MM.1S (cell line): ENCODE measurements at regions not wholly inside any gene's neighbourhood (a gene's known extent, or its start where the extent isn't known, plus 50 kb on each side); places are given as distances from the start of the nearest gene placed in this dataset.

Experiments used
- EZH2 ChIP-seq: fragments of 300-600 bp; sonication (generic); optimal IDR thresholded peaks from 2 replicates; pipeline ENCODE3; 2017; ENCODE audit warnings: low read depth, mild to moderate bottlenecking, antibody characterized with exemption, low read length, mixed read lengths
- EZH2phosphoT487 ChIP-seq: fragments of 300-600 bp; sonication (generic); IDR thresholded peaks from 2 replicates; pipeline ENCODE4 v1.6.1; 2018; ENCODE audit warnings: antibody characterized with exemption, low read length
- TF ChIP-seq, protein P1 (sequence below): fragments of 300-600 bp; sonication (generic); IDR thresholded peaks from 2 replicates; pipeline ENCODE4 v1.5.1; 2016; ENCODE audit warnings: antibody characterized with exemption, low read length, mixed read lengths

DNA sequence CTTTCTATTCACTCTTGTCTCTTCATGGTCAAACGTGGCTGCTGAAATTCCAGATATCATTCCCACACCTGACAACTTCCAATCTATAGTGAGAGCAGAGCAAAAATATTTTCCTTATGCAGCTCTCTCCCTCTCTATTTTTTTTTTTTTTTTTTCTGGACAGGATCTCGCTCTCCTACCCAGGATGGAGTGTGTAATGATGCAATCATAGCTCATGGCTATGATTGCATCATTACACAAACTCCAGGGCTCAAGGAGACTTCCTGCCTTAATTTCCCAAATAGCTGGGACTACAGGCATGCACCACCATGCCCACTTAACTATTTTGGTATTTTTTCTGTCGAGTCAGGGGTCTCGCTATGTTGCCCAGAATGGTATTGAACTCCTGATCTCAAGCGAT, 1398.9 kb downstream of the AACS start:
- TF ChIP-seq, protein P1, sequence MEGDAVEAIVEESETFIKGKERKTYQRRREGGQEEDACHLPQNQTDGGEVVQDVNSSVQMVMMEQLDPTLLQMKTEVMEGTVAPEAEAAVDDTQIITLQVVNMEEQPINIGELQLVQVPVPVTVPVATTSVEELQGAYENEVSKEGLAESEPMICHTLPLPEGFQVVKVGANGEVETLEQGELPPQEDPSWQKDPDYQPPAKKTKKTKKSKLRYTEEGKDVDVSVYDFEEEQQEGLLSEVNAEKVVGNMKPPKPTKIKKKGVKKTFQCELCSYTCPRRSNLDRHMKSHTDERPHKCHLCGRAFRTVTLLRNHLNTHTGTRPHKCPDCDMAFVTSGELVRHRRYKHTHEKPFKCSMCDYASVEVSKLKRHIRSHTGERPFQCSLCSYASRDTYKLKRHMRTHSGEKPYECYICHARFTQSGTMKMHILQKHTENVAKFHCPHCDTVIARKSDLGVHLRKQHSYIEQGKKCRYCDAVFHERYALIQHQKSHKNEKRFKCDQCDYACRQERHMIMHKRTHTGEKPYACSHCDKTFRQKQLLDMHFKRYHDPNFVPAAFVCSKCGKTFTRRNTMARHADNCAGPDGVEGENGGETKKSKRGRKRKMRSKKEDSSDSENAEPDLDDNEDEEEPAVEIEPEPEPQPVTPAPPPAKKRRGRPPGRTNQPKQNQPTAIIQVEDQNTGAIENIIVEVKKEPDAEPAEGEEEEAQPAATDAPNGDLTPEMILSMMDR, result no peak
- TF ChIP-seq EZH2phosphoT487 (no peak), EZH2 (no peak)
